ENCODE measurements at regions not wholly inside any gene's neighbourhood (a gene's known extent, or its start where the extent isn't known, plus 50 kb on each side); places are given as distances from the start of the nearest gene placed in this dataset.

DNA sequence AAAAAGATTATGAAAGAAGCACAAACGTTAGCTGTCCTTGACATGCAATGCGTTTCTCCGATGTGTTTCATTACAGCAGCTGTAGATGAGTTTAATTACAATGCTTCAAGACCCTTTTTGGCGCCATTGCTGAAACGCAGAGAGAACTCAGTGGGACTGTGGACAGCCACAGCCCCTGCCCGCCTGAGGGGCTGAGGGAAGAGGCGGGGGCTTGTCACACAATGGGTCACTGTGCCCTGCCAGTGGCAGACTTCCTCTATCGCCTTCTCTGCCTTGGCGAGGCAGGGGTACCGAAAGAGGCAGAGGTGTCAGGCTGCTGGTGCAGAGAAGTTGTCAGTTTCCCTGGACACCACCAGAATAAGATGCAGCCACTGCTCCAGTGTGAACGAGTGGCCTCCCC lies 252.0 kb downstream of the NR2F2 start:
- Histone ChIP-seq H3K27ac (no peak overlapping the region), H3K9me3 (no peaks in the 10 kb centered on the region), H3K27me3 (no peaks in the 10 kb centered on the region), H3K36me3 (no peaks in the 10 kb centered on the region), H3K4me1 (no peaks in the 10 kb centered on the region), H3K4me3 (no peak overlapping the region)
- WGBS, 2 donors = 74 to 76% methylated on average over 11 of the region's 11 CpGs
- no peak for FAIRE-seq
- ATAC-seq = no peak
- DNase-seq = no peak
- TF ChIP-seq, protein P1, sequence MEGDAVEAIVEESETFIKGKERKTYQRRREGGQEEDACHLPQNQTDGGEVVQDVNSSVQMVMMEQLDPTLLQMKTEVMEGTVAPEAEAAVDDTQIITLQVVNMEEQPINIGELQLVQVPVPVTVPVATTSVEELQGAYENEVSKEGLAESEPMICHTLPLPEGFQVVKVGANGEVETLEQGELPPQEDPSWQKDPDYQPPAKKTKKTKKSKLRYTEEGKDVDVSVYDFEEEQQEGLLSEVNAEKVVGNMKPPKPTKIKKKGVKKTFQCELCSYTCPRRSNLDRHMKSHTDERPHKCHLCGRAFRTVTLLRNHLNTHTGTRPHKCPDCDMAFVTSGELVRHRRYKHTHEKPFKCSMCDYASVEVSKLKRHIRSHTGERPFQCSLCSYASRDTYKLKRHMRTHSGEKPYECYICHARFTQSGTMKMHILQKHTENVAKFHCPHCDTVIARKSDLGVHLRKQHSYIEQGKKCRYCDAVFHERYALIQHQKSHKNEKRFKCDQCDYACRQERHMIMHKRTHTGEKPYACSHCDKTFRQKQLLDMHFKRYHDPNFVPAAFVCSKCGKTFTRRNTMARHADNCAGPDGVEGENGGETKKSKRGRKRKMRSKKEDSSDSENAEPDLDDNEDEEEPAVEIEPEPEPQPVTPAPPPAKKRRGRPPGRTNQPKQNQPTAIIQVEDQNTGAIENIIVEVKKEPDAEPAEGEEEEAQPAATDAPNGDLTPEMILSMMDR (IDR thresholded peaks at IDR 0.05) = no peak
- intact Hi-C loops (cut with DNase I) = no loop called here

DNA sequence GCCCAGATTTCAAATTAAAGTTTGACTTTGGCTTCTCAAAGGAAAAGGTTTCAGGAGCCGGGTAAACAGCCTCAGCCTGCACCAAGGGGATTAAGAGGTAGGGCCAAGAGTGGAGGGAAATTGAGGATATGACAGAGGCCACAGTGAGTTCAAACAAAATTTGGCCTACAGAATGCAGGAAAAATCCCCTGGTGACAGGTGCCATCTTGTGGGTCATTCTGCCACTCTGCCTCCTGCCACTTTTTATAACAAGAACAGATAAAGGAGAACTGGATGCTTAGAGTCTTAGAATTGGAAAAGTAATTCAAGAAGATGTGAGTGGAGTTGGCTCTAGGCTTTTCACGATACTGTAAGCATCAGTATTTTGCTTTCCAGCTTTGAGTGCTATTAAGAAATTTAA lies 253.2 kb downstream of the NR2F2 start:
- H3K4me1 ChIP-seq = no peaks in the 10 kb centered on the region
- H3K36me3 ChIP-seq = no peaks in the 10 kb centered on the region
- DNase-seq (no peak), FAIRE-seq (no peak), ATAC-seq (no peak)
- TF ChIP-seq, protein P1 (IDR thresholded peaks at IDR 0.05) = no peak
- H3K27me3 ChIP-seq = no peaks in the 10 kb centered on the region
- H3K27ac ChIP-seq = no peak overlapping the region
- no peaks in the 10 kb centered on the region for H3K9me3 ChIP-seq
- WGBS, 2 donors = 79 to 90% methylated on average over 2 of the region's 2 CpGs
- intact Hi-C loops (cut with DNase I) = no loop called here
- no peak overlapping the region for H3K4me3 ChIP-seq

DNA sequence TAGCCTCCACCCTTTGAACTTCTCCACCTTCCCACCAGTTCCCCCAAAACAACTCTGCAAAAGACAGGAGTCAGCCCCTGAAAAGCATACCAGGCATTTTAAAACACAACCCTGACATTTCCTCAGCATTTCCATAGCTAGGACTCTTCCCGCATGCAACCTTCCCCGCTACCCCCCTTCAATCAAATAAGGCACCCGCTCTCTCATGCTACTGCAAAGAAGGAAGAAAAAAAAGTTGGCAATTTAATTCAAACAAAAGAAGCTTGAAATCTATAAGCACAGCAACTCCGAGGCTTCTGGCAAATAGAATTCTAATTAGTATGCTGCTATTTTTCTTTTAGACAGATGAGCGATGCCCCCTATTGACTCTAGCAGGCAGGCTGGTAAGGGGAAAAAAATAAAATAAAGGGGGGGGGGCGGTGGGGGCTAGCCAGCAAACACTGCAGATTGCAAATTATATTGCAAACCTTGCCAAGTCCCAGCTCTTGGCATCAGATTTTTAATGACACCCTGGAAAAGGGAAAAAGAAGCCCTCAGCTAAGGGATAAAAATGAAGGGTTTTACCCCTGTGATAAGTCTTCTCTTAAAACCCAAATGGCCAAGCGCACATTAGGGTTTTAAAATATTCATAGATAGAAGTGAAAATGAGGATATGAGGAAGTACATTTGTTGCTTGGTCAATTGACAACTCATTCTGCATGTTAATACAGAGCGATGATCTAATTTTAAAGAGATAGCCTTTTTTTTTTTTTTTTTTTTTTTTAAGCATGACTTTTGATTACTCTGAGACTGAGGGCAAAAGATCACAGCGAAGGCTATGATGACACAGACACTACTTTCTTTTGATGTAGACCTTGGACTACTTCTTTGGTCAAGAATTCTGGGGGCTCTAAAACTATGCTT lies 255.2 kb downstream of the NR2F2 start:
- TF ChIP-seq, protein P1 (IDR thresholded peaks at IDR 0.05) = no peak
- Histone ChIP-seq H3K27ac (no peak overlapping the region), H3K36me3 (no peaks in the 10 kb centered on the region), H3K4me1 (no peaks in the 10 kb centered on the region), H3K9me3 (no peaks in the 10 kb centered on the region), H3K4me3 (no peak overlapping the region), H3K27me3 (peaks cover 0 to 4% (median 0%) of the 10 kb centered on the region in 4 donors)
- intact Hi-C loops (cut with DNase I) = no loop called here
- FAIRE-seq (no peak), DNase-seq (no peak), ATAC-seq (no peak)
- 35 to 36% methylated on average over 9 of the region's 9 CpGs for WGBS, 2 donors

DNA sequence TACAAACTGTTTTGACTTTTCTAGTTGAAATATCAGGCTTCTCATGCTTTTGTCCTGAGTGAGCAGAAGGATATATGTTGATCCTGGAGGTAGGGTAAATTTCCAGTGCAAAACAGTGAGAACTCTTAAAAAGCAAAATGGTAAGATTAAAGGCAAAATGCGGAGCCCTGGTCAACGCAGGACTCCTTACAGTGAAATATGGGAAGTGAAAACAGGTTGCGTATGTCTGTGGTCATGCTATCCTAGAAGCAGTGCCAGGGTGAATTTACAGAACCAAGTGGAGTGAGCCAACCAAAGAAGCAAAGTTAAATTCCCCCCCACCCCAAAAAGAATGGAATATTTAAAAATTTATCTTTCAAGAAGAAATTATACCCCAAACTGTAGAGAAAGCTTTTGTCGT lies 256.4 kb downstream of the NR2F2 start:
- DNase-seq (no peak), ATAC-seq (no peak), FAIRE-seq (no peak)
- Histone ChIP-seq H3K36me3 (no peaks in the 10 kb centered on the region), H3K4me1 (no peaks in the 10 kb centered on the region), H3K27me3 (peaks cover 0 to 9% (median 3%) of the 10 kb centered on the region in 4 donors), H3K4me3 (no peak overlapping the region), H3K9me3 (no peaks in the 10 kb centered on the region), H3K27ac (no peak overlapping the region)
- TF ChIP-seq, protein P1 (IDR thresholded peaks at IDR 0.05) = no peak
- intact Hi-C loops (cut with DNase I) = no loop called here
- 69 to 84% methylated on average over 4 of the region's 4 CpGs for WGBS, 2 donors

DNA sequence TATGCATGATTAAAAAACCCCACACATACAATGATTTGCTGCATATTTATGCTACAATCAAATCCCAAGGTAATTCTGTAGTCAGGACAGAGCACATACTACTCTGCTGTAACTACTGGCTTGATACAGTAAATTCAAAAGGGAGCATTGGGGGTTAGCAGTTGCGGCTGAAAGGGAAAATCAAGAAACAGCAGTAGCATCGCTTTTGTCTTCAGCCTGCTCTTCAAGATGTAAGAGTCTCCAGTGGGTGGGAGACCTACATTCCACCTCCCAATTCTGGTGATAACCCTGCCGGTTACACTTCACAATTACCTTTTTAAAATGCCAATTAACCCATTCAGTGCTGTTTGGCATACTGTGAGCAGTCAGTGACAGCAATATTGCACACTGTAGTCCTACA lies 259.4 kb downstream of the NR2F2 start:
- peaks cover 0 to 15% (median 8%) of the 10 kb centered on the region in 4 donors for H3K27me3 ChIP-seq
- DNase-seq (no peak), ATAC-seq (no peak), FAIRE-seq (no peak)
- 48 to 57% methylated on average over 3 of the region's 3 CpGs for WGBS, 2 donors
- H3K4me1 ChIP-seq = no peaks in the 10 kb centered on the region
- TF ChIP-seq, protein P1 (IDR thresholded peaks at IDR 0.05) = no peak
- no peak overlapping the region for H3K27ac ChIP-seq
- no peaks in the 10 kb centered on the region for H3K36me3 ChIP-seq
- H3K4me3 ChIP-seq = no peak overlapping the region
- no peaks in the 10 kb centered on the region for H3K9me3 ChIP-seq
- intact Hi-C loops (cut with DNase I) = no loop called here
